NCI-H345 (cell line): ENCODE measurements at regions not wholly inside any gene's neighbourhood (a gene's known extent, or its start where the extent isn't known, plus 50 kb on each side); places are given as distances from the start of the nearest gene placed in this dataset.
A peak's percentile ranks its signal among the peaks of the same experiment; 100 is the strongest.

Source experiments
- DNase-seq: peaks from one replicate; lab custom pipeline; 2025; lab: John Stamatoyannopoulos, UW

DNA sequence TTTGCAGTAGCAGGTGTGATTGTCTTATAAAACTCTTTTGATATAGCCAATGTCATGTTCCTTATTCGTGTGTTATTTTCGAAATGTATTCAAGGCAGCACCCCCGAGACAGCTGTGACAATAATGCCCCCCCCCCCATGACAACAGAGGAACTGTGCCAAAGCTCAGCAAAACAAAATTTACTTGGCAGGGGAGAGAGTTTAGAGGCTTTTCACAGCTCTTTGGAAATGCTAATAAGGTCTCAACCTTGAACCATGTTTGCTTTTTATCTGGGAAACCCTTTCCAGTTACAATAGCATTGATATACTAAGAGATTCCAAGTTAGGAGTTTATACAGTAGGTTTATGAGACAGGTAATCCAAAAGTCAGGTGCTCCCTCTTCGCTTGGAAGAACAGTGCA is 56.4 kb upstream of the USP44 start:
- DNase-seq, result peak; percentile 93

DNA sequence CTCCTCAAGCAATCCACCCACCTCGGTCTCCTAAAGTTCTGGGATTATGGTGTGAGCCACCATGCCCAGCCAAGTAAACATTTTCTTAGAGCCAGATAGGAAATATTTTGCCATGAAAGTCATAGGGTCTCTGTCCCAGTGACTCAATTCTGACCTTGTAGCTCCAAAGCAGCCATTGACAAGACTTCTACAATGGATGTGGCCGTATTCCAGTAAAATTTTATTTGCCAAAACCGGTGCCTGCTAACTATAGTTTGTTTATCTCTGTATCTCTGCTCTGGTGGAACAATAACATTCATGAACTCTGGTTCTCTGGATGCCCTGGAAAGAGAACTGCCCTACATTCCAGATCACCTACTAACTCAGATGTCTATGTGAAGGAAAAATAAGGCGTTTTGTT is 54.6 kb upstream of the USP44 start:
- DNase-seq, result no peak

DNA sequence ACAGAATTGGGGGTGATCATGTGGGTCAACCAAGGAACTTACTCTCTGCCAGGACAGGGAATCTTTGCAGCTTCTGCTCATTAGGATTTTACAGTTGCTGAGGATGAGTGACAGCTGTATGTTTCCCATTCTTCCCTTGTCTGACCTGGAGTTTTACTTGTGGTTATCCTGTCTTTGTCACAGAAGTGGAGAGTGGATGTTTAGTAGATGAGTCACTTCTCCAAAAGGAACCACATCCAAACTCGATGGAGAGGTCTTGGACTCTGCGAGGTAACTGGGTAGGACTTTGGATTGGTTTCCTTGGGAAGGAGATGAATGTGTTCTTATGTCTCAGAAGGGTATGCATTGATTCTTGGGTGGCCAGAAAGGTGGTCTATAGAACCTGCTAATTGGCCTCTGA is 53.8 kb upstream of the USP44 start:
- no peak for DNase-seq

DNA sequence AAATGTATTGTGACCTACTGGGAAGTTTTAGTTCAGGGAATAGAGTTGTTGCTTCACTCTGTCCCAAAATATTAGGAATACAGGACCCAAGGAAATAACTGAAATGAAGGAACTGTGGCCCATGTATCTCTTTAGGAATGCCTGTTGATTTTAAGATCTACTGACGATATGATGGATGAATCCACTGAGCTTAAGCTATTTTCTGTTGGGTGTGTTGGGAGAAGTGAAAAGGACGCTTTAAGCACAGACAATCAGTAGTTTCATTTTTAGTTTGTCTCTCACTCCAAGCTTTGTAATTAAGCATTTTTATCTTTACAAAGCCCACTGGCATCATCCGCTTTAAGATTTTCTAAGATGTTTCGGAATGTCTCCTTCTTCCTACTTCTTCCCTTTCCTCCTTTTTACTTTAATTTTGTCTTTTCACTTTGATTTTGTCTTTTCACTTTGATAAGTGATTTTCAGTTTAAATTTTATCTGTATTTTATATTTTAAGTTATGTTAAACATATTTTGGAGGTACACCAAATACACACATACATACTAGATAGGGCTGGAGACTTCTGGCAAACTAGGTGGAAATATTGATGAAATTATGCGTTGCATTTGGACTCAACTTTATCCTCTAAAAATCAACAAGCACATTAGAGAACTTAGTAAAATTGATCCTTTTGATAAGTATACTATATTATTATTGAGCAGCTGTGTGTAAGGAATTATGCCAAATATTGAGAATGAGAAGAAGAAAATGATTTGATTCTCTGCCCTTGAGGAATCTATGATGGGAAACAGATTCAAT is 52.3 kb upstream of the USP44 start:
- DNase-seq, result no peak

DNA sequence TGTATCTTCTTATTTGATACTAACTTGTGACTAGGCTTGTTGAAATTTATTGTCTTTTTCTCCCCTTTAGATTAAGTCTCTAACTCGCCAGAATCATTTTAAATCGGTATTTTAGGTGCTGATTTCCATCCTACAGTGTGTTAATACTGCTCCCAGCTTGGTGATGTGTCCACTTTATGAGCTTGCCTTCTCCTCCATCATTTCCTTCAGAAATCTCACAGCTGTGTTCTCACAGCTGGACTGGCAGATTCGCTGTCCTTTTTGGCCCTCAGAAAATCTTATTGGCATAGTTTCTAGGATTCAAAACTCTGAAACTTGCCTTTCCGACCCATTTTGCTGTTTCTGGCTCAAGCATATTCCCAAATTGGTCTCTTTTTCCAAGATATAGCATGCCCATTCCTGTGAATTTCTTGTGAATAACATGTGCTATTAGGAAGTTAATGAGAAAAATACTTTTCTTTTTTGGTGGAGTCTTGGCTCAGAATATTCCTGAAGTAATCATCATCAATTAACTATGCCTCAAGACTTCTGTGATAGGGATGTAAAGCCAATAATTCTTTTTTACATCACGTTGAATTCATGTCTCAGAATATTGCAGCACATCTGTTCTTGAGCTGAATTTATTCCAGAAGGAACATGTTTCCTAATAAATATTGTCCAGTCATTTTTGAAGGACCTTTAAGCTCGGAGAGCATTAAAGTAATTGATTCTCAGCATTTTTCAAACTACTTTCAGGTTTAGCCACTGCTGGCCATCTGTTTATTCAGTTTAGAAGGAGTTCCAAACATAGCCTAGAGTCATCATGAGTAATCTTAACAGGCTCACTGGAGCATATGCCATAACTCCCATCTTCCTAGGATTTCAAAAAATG is 50.0 kb upstream of the USP44 start:
- DNase-seq, result no peak
